ENCODE measurements at regions not wholly inside any gene's neighbourhood (a gene's known extent, or its start where the extent isn't known, plus 50 kb on each side); places are given as distances from the start of the nearest gene placed in this dataset.

DNA sequence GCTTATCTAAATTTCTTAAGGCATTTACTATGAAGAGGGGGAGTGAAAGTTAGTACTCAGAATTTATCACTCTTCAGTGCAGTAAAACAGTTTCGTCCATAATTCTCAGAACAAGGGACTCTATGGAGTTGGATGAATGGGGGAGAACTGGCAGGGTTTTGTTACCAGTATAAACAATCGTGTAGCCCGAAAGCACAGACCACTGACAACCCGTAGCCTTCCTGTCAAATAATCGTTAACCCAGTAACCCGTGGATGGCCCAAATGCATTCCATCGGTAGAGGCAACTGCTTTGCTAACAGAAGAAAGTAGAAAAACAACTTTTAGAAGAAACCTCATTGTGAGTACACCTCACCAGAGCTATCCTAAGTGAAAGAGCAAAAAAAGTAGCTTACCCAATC is 583.9 kb downstream of the NXPH1 start:
- no peak for DNase-seq (ENCODE audit: extremely low read depth, low read depth)

DNA sequence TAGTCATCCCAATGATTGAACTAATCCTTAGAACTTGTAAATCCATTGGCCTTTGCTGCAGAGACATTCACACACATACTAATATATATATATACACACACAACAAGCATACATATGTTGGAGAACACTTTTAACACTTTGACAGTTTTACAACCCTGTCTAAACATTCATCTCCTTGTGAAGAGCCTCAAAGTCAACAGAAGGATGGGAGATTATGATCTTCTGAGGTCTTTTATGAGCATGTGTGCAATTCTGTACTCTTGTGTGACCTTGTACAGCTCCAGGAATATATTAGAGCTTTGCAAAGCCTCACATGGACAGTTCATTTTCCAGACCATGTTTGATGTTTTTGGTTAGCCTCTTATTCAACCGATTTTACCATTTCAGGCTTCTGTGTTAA is 589.0 kb downstream of the NXPH1 start:
- no peak for DNase-seq (ENCODE audit: extremely low read depth, low read depth)

More for the DNA sequence above, 583.9 kb downstream of the NXPH1 start:
- TF ChIP-seq, protein P1, sequence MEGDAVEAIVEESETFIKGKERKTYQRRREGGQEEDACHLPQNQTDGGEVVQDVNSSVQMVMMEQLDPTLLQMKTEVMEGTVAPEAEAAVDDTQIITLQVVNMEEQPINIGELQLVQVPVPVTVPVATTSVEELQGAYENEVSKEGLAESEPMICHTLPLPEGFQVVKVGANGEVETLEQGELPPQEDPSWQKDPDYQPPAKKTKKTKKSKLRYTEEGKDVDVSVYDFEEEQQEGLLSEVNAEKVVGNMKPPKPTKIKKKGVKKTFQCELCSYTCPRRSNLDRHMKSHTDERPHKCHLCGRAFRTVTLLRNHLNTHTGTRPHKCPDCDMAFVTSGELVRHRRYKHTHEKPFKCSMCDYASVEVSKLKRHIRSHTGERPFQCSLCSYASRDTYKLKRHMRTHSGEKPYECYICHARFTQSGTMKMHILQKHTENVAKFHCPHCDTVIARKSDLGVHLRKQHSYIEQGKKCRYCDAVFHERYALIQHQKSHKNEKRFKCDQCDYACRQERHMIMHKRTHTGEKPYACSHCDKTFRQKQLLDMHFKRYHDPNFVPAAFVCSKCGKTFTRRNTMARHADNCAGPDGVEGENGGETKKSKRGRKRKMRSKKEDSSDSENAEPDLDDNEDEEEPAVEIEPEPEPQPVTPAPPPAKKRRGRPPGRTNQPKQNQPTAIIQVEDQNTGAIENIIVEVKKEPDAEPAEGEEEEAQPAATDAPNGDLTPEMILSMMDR (IDR thresholded peaks at IDR 0.05; ENCODE audit: low read depth, low read length) = no peak

DNA sequence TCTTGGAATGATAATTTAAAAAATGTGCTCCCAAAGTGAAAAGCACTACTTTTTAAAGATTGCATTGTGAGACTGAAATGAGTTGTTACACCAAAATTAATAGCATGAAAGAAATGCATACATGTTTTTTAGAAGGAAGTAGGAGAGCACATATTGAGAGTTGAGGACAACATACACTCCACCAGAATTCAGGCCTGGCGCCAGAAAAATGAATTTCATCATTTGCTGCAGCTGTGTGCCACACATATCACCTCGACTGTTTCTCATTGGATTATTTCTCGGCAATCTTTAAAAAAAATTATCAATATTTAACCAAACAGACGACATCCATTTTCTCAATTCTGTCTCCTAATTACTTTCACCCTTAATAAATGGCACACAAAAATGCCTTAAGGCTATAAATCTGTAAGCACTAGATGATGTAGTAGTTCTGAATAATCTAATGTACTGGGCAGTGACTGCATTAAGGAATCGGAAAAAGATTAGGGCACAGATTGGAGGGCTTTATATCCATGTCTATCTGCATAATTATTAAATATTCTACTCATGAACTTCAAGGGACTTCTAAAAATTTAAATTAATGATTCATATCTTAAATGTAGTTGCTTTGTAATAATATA is 590.4 kb downstream of the NXPH1 start:
- no peak for DNase-seq (ENCODE audit: extremely low read depth, low read depth)
- TF ChIP-seq, protein P1 (IDR thresholded peaks at IDR 0.05; ENCODE audit: low read depth, low read length) = no peak

More for the DNA sequence above, 589.0 kb downstream of the NXPH1 start:
- TF ChIP-seq, protein P1 (IDR thresholded peaks at IDR 0.05; ENCODE audit: low read depth, low read length) = no peak

DNA sequence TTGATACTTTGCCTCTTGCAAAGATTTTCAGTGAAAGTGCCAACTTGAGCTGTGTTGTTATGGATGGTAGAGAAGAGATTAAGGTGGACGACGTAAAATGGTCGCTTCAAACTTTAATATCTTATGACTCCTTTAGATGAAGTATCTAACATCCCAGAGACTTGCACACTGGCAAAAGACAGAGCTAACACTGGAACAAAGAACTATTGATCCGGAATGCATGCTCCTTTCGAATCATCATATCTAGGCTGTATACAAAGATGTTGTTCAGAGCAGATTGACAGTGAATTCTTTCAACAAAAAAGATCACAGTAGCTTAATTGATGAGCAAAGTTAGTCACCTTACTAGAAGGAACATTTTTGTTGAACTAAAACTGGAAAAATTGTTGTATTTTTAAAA is 592.7 kb downstream of the NXPH1 start:
- TF ChIP-seq, protein P1 (IDR thresholded peaks at IDR 0.05; ENCODE audit: low read depth, low read length) = no peak
- no peak for DNase-seq (ENCODE audit: extremely low read depth, low read depth)

DNA sequence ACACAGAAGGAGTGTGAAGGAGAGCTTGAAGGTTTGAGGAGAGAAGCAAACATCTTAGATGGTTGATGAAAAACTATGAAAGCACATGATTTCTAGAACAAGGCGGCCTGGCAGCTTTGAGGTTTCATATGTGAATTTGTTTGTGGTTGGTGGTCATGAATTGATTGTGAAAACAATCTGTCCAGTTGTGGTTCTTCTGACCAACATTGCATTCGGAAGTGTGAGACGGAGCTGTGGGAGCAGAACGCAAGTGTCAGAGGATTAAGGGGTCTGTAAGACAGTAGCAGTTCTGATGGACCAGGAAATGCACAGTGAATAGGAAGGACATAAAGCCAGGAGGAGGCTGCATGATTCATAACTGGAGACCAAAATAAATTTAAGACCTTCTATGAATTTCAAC is 594.6 kb downstream of the NXPH1 start:
- DNase-seq (ENCODE audit: extremely low read depth, low read depth) = no peak
- TF ChIP-seq, protein P1 (IDR thresholded peaks at IDR 0.05; ENCODE audit: low read depth, low read length) = no peak

DNA sequence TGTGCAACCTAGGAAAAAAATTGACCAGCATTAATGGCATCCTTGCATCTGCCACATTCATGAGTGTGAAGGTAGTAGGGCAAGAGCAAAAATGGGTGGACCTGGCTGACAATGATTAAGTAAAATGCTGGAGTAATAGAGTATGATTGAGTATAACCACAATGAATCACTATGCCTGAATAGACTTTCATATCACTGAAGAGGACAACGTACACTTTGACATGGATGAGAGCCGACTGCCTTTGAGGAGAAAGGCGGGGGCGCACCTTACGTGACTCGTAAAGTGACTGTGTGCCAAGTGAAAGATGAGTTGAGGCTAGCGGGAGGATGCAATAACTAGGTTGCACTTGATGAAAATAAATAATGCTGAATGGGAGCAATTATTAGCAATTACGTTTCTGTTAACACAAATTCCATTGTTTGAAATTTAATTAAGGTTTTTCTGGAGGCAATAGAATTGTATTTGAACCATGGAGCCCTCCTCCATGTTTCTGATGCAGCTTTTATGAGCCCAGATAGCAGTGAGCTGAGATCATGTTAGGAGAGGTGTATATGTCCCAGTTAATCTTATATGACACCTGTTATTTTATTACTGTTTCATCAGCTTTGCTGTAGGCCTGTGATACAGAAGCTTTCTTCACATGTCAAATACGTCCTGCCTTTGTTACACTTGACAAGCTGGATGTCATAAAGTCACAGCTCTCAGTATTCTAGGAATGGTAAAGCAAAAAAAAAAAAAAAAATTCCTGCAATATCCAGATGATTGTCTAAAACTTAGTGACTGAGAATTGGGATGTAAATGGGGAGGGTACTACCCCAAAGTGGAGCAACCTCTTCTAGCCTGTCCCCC is 596.5 kb downstream of the NXPH1 start:
- DNase-seq (ENCODE audit: extremely low read depth, low read depth) = no peak
- TF ChIP-seq, protein P1 (IDR thresholded peaks at IDR 0.05; ENCODE audit: low read depth, low read length) = no peak

DNA sequence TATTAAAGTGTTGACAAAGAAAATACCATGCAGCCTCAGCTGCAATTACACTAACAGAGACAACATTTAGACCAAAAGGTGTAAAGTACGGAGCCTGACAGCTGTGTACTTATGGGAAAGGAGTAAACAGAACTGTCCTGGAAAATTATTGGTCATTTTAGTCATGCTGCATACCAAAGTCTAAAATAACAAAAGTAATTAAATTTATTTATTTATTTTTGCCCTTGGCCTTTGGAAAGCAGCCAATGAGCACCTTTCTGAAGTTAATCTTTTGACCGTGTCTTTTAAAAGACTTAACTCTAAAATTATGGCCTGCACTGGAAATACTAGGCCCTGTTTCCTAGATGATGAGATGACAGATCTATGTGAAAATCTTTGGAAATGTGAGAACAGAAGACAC is 597.6 kb downstream of the NXPH1 start:
- DNase-seq (ENCODE audit: extremely low read depth, low read depth) = no peak
- TF ChIP-seq, protein P1 (IDR thresholded peaks at IDR 0.05; ENCODE audit: low read depth, low read length) = no peak
